Activated T-cell treated with anti-CD3 and anti-CD28 coated beads, Interleukin-2, amount 50 U/mL, for 24 hours (primary cell): ENCODE measurements at regions not wholly inside any gene's neighbourhood (a gene's known extent, or its start where the extent isn't known, plus 50 kb on each side); places are given as distances from the start of the nearest gene placed in this dataset.

Experiments used
- DNase-seq: peaks from one replicate; pipeline ENCODE4 v3.0.0-alpha.2; 2020
- H3K27ac Mint-ChIP-seq: 2 replicates; pipeline ENCODE4 v1.8.0; 2020; ENCODE audit warnings: mild to moderate bottlenecking, mixed read lengths
- H3K27me3 Mint-ChIP-seq: 2 replicates; pipeline ENCODE4 v1.8.0; 2020; ENCODE audit warnings: mixed read lengths
- H3K36me3 Mint-ChIP-seq: 2 replicates; pipeline ENCODE4 v1.8.0; 2020; ENCODE audit warnings: low read depth, mixed read lengths
- H3K4me1 Mint-ChIP-seq: 2 replicates; pipeline ENCODE4 v1.8.0; 2020; ENCODE audit warnings: low read depth, mixed read lengths
- H3K4me3 Mint-ChIP-seq: 2 replicates; pipeline ENCODE4 v1.8.0; 2020; ENCODE audit warnings: mild to moderate bottlenecking, moderate library complexity, mixed read lengths
- H3K9me3 Mint-ChIP-seq: 2 replicates; pipeline ENCODE4 v1.8.0; 2020; ENCODE audit warnings: mixed read lengths

DNA sequence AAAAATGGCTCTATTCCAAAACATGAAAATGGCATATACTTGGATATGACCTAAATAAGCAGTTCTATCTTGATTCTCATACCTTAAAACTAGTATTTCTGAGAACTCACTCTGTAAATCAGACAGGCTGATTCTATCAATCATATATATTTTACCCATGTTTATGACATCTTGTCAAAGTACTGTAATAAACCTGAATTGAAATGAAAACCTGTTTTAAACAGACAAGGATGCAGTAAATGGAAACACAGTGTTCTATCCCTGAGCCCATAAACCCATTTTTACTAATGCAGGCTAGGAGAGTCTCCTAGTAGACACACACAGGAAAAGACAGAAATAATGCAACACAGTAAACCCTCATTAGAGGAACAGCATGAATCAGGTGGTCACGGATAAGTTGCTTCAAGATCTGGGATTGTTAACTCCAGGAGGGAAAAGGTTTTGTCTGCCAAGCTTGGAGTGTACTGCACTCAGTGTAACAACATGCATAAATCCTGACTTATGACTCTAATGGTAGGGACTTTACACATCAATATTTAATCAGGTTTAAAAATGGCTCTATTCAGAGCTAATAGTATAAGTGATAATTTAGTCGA is 93.6 kb upstream of the CPNE8 start:
- Mint-ChIP-seq H3K4me1 (no peaks in the 10 kb centered on the region), H3K27me3 (no peaks in the 10 kb centered on the region)

DNA sequence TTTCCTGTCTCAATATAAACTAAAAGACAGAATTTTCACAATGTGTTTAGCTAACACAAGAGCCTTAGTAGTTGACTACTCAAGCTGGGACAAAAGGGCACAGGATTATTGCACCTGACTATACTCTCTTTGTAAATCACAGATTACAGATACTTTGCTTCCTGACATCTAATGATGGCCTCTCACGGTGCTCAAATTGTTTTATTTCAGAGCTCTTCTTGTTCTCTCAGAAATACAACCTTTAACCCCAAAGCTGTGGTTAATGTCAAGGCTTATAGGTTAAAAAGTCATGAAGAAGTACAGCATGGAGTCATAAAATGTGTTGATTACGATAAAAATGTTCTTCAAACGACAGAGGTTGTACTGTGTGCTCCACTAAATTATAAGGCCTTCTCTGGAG is 89.9 kb upstream of the CPNE8 start:
- Mint-ChIP-seq H3K4me3 (no peak overlapping the region), H3K27ac (no peak overlapping the region), H3K36me3 (no peaks in the 10 kb centered on the region), H3K4me1 (no peaks in the 10 kb centered on the region), H3K9me3 (peaks cover 7% of the 10 kb centered on the region), H3K27me3 (no peaks in the 10 kb centered on the region)
- DNase-seq = no peak

More for the DNA sequence above, 93.6 kb upstream of the CPNE8 start:
- DNase-seq = no peak
- Mint-ChIP-seq H3K4me3 (no peak overlapping the region), H3K27ac (no peak overlapping the region), H3K36me3 (no peaks in the 10 kb centered on the region), H3K9me3 (peaks cover 3% of the 10 kb centered on the region)

DNA sequence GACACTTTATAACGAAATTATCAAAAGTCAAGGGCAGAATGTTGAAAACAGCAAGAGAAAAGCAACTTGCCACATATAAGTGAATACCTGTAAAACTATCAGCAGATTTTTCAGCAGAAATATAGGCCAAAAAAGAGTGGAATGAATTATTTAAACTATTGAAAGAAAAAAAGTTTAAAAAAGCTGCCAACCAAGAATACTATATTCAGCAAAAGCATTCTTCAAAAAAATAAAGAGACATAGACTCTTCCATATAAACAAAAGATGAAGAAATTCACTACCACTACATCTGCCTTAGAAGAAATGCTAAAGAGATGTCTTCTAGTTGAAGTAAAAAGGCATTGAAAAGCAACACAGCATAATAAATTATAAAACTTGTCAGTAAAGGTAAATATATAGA is 80.6 kb upstream of the CPNE8 start:
- Mint-ChIP-seq H3K36me3 (no peaks in the 10 kb centered on the region), H3K9me3 (peaks cover 19% of the 10 kb centered on the region), H3K27ac (no peak overlapping the region), H3K4me3 (no peak overlapping the region), H3K27me3 (no peaks in the 10 kb centered on the region), H3K4me1 (no peaks in the 10 kb centered on the region)
- no peak for DNase-seq

DNA sequence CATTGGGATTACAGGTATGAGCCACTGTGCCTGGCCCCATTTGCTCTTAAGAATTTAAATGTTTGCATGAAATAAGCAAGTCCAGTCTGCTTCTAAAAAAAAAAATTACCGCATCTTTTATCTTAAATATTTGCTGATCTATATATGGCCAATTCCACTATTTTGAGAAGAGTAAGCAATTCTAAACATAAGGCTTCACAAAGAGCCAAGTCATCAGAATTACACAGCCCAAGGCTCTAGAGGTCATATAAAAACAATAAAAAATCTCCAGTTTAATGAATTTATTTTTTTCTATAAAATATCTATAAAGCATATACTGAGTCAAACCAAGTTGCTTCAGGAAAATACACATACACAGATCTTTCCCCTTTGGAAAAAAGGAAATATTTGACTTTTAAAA is 79.0 kb upstream of the CPNE8 start:
- H3K4me3 Mint-ChIP-seq = no peak overlapping the region
- peaks cover 19% of the 10 kb centered on the region for H3K9me3 Mint-ChIP-seq
- no peaks in the 10 kb centered on the region for H3K36me3 Mint-ChIP-seq
- no peak for DNase-seq
- H3K27ac Mint-ChIP-seq = no peak overlapping the region
- H3K4me1 Mint-ChIP-seq = no peaks in the 10 kb centered on the region
- no peaks in the 10 kb centered on the region for H3K27me3 Mint-ChIP-seq

DNA sequence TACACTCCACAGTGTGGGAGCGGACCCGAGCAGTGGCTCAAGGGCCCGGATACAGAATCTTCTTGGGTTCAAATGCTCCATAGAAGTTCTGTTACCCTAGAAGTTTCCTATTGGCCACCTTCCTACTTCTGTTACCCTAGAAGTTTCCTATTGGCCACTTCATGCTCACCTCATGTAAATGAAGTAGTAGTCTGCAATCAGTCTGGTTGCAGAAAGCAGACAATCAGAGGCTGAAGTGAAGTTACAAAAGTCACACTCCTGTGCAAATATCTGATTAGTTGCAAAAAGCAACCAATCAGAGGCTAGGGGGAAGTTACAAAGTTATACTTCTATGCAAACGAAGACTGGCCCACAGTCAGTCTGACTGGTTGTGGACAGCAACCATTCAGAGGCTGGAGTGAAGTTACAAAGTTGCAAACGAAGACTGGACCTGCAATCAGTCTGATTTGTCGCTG is 77.8 kb upstream of the CPNE8 start:
- Mint-ChIP-seq H3K4me1 (no peaks in the 10 kb centered on the region), H3K27ac (no peak overlapping the region), H3K36me3 (no peaks in the 10 kb centered on the region), H3K4me3 (no peak overlapping the region), H3K27me3 (no peaks in the 10 kb centered on the region), H3K9me3 (peaks cover 19% of the 10 kb centered on the region)
- no peak for DNase-seq

DNA sequence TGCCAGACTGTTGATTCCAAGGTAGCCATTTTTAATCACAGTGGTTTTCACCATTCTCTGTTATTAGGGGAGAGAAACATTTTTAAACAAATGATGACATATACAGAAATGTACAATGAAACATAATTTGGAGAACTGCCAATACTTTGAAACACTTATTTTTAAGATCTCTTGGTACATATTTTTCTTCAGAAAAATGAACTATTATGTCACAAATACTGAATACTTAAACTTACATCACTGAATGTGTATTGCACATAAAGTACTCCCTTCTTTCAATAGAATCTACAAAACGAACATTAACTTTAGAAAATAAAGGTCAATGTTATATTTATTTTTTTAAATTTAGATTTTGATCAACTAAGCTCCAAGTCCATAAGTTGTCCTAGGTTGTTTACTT is 71.7 kb upstream of the CPNE8 start:
- Mint-ChIP-seq H3K9me3 (peaks cover 9% of the 10 kb centered on the region), H3K4me3 (no peak overlapping the region), H3K4me1 (no peaks in the 10 kb centered on the region), H3K27me3 (no peaks in the 10 kb centered on the region), H3K27ac (no peak overlapping the region), H3K36me3 (no peaks in the 10 kb centered on the region)
- no peak for DNase-seq

DNA sequence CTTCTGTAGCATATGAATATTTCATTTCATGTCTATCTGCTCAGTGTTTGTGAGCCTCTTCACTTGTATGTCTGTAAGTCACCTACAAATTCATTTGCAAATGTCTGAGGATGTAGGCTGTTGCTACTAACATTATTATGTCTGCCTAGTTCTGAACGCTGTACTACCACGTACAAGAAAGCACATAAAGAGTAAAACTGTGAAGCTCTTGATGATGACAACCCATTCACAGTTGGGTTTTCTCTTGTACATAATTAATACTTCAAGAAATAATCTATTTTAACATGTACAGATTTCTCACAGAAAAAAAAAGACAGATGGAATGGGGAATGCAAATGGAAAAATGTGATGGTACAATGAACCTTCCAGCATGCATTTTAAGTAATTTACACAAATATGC is 64.3 kb upstream of the CPNE8 start:
- Mint-ChIP-seq H3K36me3 (no peaks in the 10 kb centered on the region), H3K27ac (no peak overlapping the region), H3K27me3 (no peaks in the 10 kb centered on the region), H3K4me3 (no peak overlapping the region), H3K9me3 (peaks cover 6% of the 10 kb centered on the region), H3K4me1 (no peaks in the 10 kb centered on the region)
- no peak for DNase-seq

DNA sequence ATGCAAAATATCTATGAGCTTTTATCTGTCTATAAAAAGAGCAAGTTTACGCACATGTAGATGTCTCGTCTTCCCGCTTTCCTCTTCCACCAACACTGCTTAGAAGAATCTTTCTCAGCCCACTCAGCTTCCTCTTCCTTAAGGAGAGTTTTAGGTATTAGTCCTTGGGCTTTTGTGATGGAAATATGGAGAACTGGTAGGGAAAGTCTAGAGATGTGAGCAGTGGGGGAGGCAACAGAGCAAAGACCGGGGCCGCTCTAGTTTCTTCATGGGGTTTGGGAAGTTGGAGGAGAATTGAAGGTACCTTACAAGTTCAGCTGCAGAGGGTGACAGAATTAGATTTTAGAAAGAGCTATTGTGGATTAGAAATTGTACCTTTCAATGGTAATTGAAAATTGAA is 56.3 kb upstream of the CPNE8 start:
- Mint-ChIP-seq H3K4me1 (no peaks in the 10 kb centered on the region), H3K27ac (no peak overlapping the region), H3K4me3 (no peak overlapping the region), H3K36me3 (no peaks in the 10 kb centered on the region), H3K27me3 (no peaks in the 10 kb centered on the region), H3K9me3 (no peaks in the 10 kb centered on the region)
- DNase-seq = no peak

DNA sequence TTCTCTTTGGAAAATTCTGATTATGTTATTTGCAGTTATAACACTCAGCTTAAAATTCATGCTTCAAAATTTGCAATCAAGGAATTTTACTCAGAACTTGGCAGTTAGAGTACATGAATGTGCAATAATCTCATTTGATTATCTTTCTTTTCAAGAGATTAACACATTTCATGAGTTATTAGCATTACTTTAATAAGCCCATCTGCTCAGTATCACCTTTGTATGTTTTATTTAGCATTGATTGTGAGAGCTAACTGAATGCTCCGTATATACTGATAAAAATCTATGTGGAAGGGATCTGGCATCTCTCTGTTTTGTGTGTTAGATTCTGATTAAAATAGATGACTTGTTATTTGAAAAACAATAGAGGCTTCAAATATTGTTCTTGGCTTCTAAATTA is 55.6 kb upstream of the CPNE8 start:
- Mint-ChIP-seq H3K27ac (no peak overlapping the region), H3K4me3 (no peak overlapping the region), H3K4me1 (no peaks in the 10 kb centered on the region), H3K36me3 (no peaks in the 10 kb centered on the region), H3K9me3 (no peaks in the 10 kb centered on the region), H3K27me3 (no peaks in the 10 kb centered on the region)
- no peak for DNase-seq

DNA sequence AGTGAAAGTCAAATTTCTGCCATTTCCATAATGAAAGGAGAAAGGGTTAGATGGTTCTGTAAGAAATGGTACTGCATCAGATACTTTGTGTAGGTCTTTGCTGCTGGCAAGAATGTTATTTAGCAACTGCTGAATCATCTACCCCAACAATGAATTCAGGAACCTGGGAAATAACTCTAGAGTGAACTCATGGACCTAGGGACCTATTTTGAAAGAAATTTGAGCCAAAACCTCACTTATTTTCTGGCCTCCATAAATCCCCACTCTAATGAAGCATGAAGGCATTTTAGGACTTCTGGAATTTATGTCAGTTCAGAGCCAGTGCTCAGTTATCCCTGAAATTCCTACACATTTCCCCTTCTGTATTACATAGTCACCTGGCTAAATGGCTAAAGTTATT is 50.9 kb upstream of the CPNE8 start:
- DNase-seq = no peak
- H3K4me3 Mint-ChIP-seq = no peak overlapping the region
- no peaks in the 10 kb centered on the region for H3K27me3 Mint-ChIP-seq
- H3K9me3 Mint-ChIP-seq = no peaks in the 10 kb centered on the region
- H3K4me1 Mint-ChIP-seq = no peaks in the 10 kb centered on the region
- no peak overlapping the region for H3K27ac Mint-ChIP-seq
- no peaks in the 10 kb centered on the region for H3K36me3 Mint-ChIP-seq
